Natural killer cell treated with Interleukin-12 subunit alpha and Interleukin-12 subunit beta and Interleukin-15 and Interleukin-18, amount 100 ng/mL, for 72 hours (primary cell): ENCODE measurements at regions not wholly inside any gene's neighbourhood (a gene's known extent, or its start where the extent isn't known, plus 50 kb on each side); places are given as distances from the start of the nearest gene placed in this dataset.
"Not testable (repeated sequence)": the region's sequence is repeated elsewhere in the genome, so short reads cannot be mapped to it uniquely, and the experiment has no call there.

Source experiments
- ATAC-seq, 2 donors: fragments of 150-1000 bp; cut with Tn5 transposase in 1 of 2; sonication (Bioruptor Pico), chemical (Tn5 transposase) in 1 of 2; 2 replicates each; pipeline ENCODE4 v1.10.0; 2021
- DNase-seq: peaks from one replicate; pipeline ENCODE4 v3.0.0; 2022; ENCODE audit warnings: low spot score
- H3K27ac Mint-ChIP-seq, 2 donors: 1 replicate in 1 of 2; 2 replicates in 1 of 2; pipeline ENCODE4 v1.8.0; 2022; ENCODE audit warnings: mixed read lengths in 2 of 2, mild to moderate bottlenecking in 1 of 2, moderate library complexity in 1 of 2
- H3K27me3 Mint-ChIP-seq, 2 donors: 1 replicate in 1 of 2; 2 replicates in 1 of 2; pipeline ENCODE4 v1.8.0; 2022; ENCODE audit warnings: mixed read lengths in 2 of 2
- H3K36me3 Mint-ChIP-seq: one replicate; pipeline ENCODE4 v1.8.0; 2022; ENCODE audit warnings: mixed read lengths
- H3K4me1 Mint-ChIP-seq, 2 donors: 1 replicate in 1 of 2; 2 replicates in 1 of 2; pipeline ENCODE4 v1.8.0; 2022; ENCODE audit warnings: low read depth in 2 of 2, mixed read lengths in 2 of 2, mild to moderate bottlenecking in 1 of 2
- H3K4me3 Mint-ChIP-seq: one replicate; pipeline ENCODE4 v1.8.0; 2022; ENCODE audit warnings: mixed read lengths
- H3K9me3 Mint-ChIP-seq: 2 replicates; pipeline ENCODE4 v1.8.0; 2022; ENCODE audit warnings: mixed read lengths

- H3K4me1 Mint-ChIP-seq: no peaks in the 10 kb centered on the region
- DNase-seq: no peak
- ATAC-seq: no peak
- H3K27me3 Mint-ChIP-seq: no peaks in the 10 kb centered on the region
- peaks cover 10% of the 10 kb centered on the region for H3K9me3 Mint-ChIP-seq
- no peaks in the 10 kb centered on the region for H3K36me3 Mint-ChIP-seq
- H3K27ac Mint-ChIP-seq: no peak overlapping the region
- no peak overlapping the region for H3K4me3 Mint-ChIP-seq
These were observed 1653.3 kb upstream of the TMEFF2 start for GRCh38 chr2:193847991-193848390.

- no peaks in the 10 kb centered on the region for H3K36me3 Mint-ChIP-seq
- no peak overlapping the region for H3K4me3 Mint-ChIP-seq
- DNase-seq (no peak), ATAC-seq (no peak)
- peaks cover 7% of the 10 kb centered on the region for H3K9me3 Mint-ChIP-seq
- H3K27ac Mint-ChIP-seq: no peak overlapping the region
- no peaks in the 10 kb centered on the region for H3K27me3 Mint-ChIP-seq
- H3K4me1 Mint-ChIP-seq: no peaks in the 10 kb centered on the region
These were observed 1652.4 kb upstream of the TMEFF2 start for GRCh38 chr2:193847130-193847529.

GRCh38 chr2:193845604-193846003, 1650.9 kb upstream of the TMEFF2 start:
- no peak for DNase-seq
- Mint-ChIP-seq H3K4me1 (no peaks in the 10 kb centered on the region), H3K27ac (no peak overlapping the region), H3K27me3 (no peaks in the 10 kb centered on the region), H3K9me3 (peaks cover 7% of the 10 kb centered on the region), H3K36me3 (no peaks in the 10 kb centered on the region), H3K4me3 (no peak overlapping the region)
- no peak for ATAC-seq

DNA sequence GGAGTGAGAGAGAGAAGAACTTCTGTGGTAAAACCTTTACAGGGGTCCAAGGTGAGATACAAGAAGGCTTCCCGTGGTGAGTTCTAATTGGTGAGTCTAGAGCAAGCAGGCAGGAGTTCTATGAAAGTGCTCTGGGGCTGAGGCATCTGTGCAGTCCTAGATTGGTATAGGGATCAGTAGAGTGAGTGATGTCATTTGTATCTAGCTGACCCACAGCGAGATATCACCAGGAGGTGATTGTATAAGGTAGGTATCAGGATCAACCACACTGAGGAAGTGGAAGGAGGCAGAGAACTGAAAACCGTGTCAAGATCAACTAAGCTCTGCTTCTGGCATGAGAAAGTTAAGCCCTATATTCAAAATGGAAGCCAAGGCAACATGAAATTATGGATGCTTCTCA, 1648.9 kb upstream of the TMEFF2 start:
- H3K9me3 Mint-ChIP-seq: peaks cover 7% of the 10 kb centered on the region
- DNase-seq (no peak), ATAC-seq (no peak)
- no peaks in the 10 kb centered on the region for H3K36me3 Mint-ChIP-seq
- no peak overlapping the region for H3K4me3 Mint-ChIP-seq
- no peaks in the 10 kb centered on the region for H3K27me3 Mint-ChIP-seq
- H3K27ac Mint-ChIP-seq: no peak overlapping the region
- H3K4me1 Mint-ChIP-seq: no peaks in the 10 kb centered on the region

DNA sequence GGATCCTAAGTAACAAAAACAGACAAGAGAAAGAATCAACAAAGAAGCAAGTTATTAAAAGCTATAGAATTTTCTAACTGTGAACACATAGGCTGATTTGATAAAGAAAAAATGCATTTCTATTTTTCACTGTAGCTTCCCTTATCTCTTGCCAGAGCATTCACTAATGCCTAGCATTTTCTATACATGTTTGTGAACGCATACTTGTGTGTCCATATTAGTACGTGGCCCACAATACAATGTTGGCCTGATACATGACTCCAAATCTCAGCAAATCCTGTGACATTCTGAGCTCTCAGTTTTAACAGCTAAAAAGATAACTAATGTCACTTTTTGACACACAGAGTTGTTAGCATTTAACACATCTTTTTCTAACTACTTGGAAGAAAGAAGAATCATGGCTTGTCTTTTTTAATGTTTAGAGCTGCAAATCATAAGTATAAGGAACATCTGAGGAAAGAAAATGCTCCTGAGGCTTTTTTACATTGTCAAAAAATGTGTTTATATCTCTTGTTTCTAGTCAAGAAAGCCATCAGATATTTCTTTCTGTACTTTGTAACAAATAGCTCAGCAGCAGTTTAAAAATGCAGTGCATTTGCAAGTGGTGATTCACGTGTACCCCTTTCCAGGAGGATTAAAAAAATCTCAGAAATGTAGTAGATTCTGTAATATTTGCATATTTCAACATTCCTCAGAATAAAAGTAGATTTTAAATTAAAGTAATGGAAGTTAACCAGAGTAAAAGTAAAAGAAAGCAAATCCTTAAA, 1646.8 kb upstream of the TMEFF2 start:
- Mint-ChIP-seq H3K9me3 (peaks cover 7% of the 10 kb centered on the region), H3K4me3 (no peak overlapping the region), H3K4me1 (no peaks in the 10 kb centered on the region), H3K27ac (no peak overlapping the region), H3K27me3 (no peaks in the 10 kb centered on the region), H3K36me3 (no peaks in the 10 kb centered on the region)
- DNase-seq (no peak), ATAC-seq (no peak)

- H3K27ac Mint-ChIP-seq: no peak overlapping the region
- H3K27me3 Mint-ChIP-seq: no peaks in the 10 kb centered on the region
- no peak overlapping the region for H3K4me3 Mint-ChIP-seq
- H3K4me1 Mint-ChIP-seq: no peaks in the 10 kb centered on the region
- H3K36me3 Mint-ChIP-seq: no peaks in the 10 kb centered on the region
- DNase-seq: no peak
- peaks cover 3% of the 10 kb centered on the region for H3K9me3 Mint-ChIP-seq
- no peak for ATAC-seq
These were observed 1642.5 kb upstream of the TMEFF2 start for GRCh38 chr2:193837111-193837738.

- not testable (repeated sequence) for H3K27ac Mint-ChIP-seq
These were observed 1641.8 kb upstream of the TMEFF2 start for GRCh38 chr2:193836424-193837006.

DNA sequence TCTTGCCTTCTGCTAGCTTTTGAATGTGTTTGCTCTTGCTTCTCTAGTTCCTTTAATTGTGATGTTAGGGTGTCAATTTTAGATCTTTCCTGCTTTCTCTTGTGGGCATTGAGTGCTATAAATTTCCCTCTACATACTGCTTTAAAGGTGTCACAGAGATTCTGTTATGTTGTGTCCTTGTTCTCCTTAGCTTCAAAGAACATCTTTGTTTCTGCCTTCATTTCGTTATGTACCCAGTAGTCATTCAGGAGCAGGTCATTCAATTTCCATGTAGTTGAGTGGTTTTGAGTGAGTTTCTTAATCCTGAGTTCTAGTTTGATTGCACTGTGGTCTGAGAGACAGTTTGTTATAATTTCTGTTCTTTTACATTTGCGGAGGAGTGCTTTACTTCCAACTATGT, 1639.2 kb upstream of the TMEFF2 start:
- not testable (repeated sequence) for ATAC-seq, H3K4me3 Mint-ChIP-seq, H3K9me3 Mint-ChIP-seq, DNase-seq, H3K27me3 Mint-ChIP-seq, H3K36me3 Mint-ChIP-seq, H3K4me1 Mint-ChIP-seq, H3K27ac Mint-ChIP-seq

More at GRCh38 chr2:193836424-193837006, 1641.8 kb upstream of the TMEFF2 start:
- not testable (repeated sequence) for DNase-seq, H3K4me3 Mint-ChIP-seq, H3K4me1 Mint-ChIP-seq, H3K27me3 Mint-ChIP-seq, H3K36me3 Mint-ChIP-seq, ATAC-seq, H3K9me3 Mint-ChIP-seq

GRCh38 chr2:193824474-193824873, 1629.7 kb upstream of the TMEFF2 start:
- H3K4me1 Mint-ChIP-seq: no peaks in the 10 kb centered on the region
- no peak for ATAC-seq
- no peaks in the 10 kb centered on the region for H3K27me3 Mint-ChIP-seq

DNA sequence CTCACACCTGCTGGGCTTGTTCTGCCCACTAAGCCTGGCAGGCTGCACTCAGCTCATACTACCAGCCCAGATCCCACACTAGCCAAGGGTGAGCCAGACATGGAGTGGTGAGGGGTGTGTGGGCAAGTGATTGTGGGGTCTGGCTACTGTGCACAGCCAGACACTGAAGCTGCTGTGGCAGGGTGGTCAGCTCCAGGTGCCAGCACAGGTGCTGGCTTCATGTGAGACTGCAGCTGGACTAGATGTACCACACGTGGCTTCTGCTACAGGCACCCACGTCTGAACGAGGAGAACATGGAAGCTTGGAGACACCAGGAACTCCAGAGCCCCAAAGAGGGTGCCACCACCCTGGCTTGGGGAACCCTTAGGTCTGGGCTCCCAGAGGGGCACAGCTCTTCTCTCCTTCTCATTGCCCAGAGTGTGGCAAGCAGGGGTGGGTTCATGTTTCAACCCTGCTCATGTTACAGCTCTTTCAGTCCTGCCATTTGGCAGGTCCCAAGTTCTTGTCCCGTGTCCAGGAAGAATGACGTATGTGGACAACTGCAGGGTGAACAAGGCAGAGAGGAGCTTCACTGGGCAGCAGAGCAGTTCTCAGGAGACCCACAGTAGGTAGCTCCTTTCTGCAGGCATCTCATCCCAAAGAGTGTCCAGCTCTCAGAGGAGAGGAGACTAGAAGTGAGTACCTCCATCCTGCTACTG, 1624.2 kb upstream of the TMEFF2 start:
- Mint-ChIP-seq H3K9me3 (peaks cover 5% of the 10 kb centered on the region), H3K27ac (no peak overlapping the region), H3K27me3 (no peaks in the 10 kb centered on the region), H3K4me3 (no peak overlapping the region), H3K36me3 (no peaks in the 10 kb centered on the region), H3K4me1 (no peaks in the 10 kb centered on the region)
- no peak for DNase-seq
- no peak for ATAC-seq

More at GRCh38 chr2:193824474-193824873, 1629.7 kb upstream of the TMEFF2 start:
- Mint-ChIP-seq H3K36me3 (no peaks in the 10 kb centered on the region), H3K4me3 (no peak overlapping the region), H3K27ac (no peak overlapping the region), H3K9me3 (peaks cover 5% of the 10 kb centered on the region)
- no peak for DNase-seq

DNA sequence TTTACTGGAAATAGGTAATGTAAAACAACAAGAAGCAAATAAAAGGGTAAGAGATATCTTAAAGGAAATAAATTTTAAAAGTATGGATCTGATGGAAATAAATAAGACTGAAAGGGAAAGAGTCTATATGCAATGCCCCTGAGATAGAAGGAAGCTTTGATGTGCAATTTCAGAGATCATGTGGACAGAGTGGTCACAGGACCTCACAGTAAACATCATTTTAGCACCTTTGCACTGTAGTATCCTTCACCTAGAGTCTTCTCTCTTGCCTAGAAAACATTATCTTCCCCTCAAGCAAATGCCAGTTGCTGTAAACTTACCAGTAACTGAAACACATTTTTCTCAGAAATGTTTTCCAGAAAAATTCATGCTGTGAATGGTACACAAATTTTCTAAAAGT, 1621.3 kb upstream of the TMEFF2 start:
- Mint-ChIP-seq H3K27me3 (no peaks in the 10 kb centered on the region), H3K9me3 (peaks cover 2% of the 10 kb centered on the region), H3K4me3 (no peak overlapping the region), H3K27ac (no peak overlapping the region), H3K36me3 (no peaks in the 10 kb centered on the region), H3K4me1 (no peaks in the 10 kb centered on the region)
- DNase-seq (no peak), ATAC-seq (no peak)

DNA sequence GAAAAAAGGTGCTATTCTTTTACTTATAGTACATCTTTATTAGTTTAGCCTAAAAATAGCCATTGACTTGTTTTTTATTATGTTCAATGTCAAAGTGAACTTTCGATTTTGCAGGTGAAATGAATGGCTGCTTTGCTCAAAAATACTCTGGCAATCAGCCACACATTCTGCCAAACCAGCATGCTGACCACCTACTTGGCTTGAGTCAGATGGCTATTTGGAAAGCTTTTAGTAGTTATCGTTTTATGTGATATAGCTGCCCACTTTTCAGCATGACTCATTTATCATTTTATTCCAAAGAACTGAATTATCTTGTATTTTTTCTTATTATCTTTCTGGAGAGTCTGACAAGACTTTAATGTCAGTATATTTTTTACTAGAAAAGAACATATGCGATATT, 1615.8 kb upstream of the TMEFF2 start:
- no peak for DNase-seq
- Mint-ChIP-seq H3K36me3 (no peaks in the 10 kb centered on the region), H3K4me1 (no peaks in the 10 kb centered on the region), H3K27ac (no peak overlapping the region), H3K27me3 (no peaks in the 10 kb centered on the region), H3K9me3 (peaks cover 2% of the 10 kb centered on the region), H3K4me3 (no peak overlapping the region)
- no peak for ATAC-seq

DNA sequence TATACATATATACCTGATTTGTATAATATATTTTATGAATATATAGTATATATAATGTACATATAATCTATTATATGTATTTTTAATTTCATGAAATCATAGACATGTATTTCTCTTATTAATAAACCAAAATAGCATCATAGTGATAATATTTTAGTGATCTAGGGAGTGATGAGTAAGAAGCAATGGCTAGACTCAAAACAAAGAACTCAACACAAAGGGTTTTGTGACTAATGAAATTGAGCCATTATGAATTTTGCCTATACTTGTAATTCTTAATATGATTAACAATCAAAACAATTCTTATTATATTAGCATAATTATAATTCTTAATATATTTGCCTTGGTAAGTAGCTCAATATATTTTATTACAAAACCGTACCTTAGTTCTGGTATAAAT, 1614.1 kb upstream of the TMEFF2 start:
- DNase-seq (no peak), ATAC-seq (no peak)
- Mint-ChIP-seq H3K27ac (no peak overlapping the region), H3K4me1 (no peaks in the 10 kb centered on the region), H3K27me3 (no peaks in the 10 kb centered on the region), H3K36me3 (no peaks in the 10 kb centered on the region), H3K4me3 (no peak overlapping the region), H3K9me3 (peaks cover 5% of the 10 kb centered on the region)
